GM23338 (cell line): ENCODE measurements at regions not wholly inside any gene's neighbourhood (a gene's known extent, or its start where the extent isn't known, plus 50 kb on each side); places are given as distances from the start of the nearest gene placed in this dataset.

ENCODE experiments used
- CTCF ChIP-seq, 2 experiments: fragments of 200-600 bp in 1 of 2; sonication (generic) in 1 of 2; conservative IDR thresholded peaks; 2 replicates each; pipeline versions ENCODE4 v1.5.1 to v1.6.1; 2016 to 2017; ENCODE audit warnings: antibody characterized with exemption in 2 of 2, low read depth in 2 of 2, mild to moderate bottlenecking in 2 of 2, moderate library complexity in 1 of 2
- EZH2 ChIP-seq: fragments of 200-600 bp; sonication (generic); IDR thresholded peaks from one replicate; pipeline ENCODE4 v1.8.0; 2017; ENCODE audit warnings: antibody characterized with exemption, mild to moderate bottlenecking, low read depth; ENCODE audit not compliant: unreplicated experiment
- JUNB ChIP-seq: IDR thresholded peaks from one replicate; pipeline ENCODE4 v1.6.1; 2016; ENCODE audit warnings: antibody characterized with exemption; ENCODE audit not compliant: unreplicated experiment
- POLR2AphosphoS5 ChIP-seq: IDR thresholded peaks from 2 replicates; pipeline ENCODE4 v1.6.1; 2016; ENCODE audit warnings: antibody characterized with exemption, low read depth
- STAT1 ChIP-seq: IDR thresholded peaks from one replicate; pipeline ENCODE4 v1.6.1; 2016; ENCODE audit warnings: antibody characterized with exemption; ENCODE audit not compliant: unreplicated experiment
- ZNF331 ChIP-seq: fragments of 250-450 bp; sonication (Bioruptor Pico); IDR thresholded peaks from 2 replicates; pipeline ENCODE4 v1.5.0; 2020; ENCODE audit warnings: low read depth, mild to moderate bottlenecking, moderate library complexity

- no peak for TF ChIP-seq CTCF (conservative IDR thresholded peaks at IDR 0.05; ENCODE audit: low read depth in 2 of 2)
- TF ChIP-seq JUNB, result no peak
- no peak for TF ChIP-seq EZH2
- TF ChIP-seq POLR2AphosphoS5, result no peak
- no peak for TF ChIP-seq ZNF331
- TF ChIP-seq STAT1, result no peak
Measured at GRCh38 chr9:4402501-4402900, 87.8 kb upstream of the SLC1A1 start.
